ENCODE measurements at regions not wholly inside any gene's neighbourhood (a gene's known extent, or its start where the extent isn't known, plus 50 kb on each side); places are given as distances from the start of the nearest gene placed in this dataset.

DNA sequence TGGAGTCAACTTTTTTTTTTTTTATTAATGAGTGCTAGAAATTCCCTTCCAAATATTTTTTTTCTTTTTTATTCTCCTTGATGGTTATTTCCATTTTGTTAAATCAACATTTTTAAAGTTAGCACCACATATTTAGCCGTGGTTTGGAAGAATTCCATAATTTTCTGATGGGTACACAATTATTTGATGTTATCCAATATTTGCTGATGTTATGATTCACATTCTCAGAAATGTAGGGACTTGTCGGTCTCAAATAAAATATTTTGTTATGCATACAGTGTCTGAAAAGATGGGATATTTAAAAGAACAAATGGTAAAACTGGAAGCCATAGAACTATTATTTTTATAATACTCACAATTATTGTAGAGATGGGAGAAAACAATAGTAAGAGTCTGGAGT lies 911.5 kb upstream of the GBE1 start:
- no peak for ATAC-seq (ENCODE audit: insufficient number of reproducible peaks, low FRiP score, low read depth)

DNA sequence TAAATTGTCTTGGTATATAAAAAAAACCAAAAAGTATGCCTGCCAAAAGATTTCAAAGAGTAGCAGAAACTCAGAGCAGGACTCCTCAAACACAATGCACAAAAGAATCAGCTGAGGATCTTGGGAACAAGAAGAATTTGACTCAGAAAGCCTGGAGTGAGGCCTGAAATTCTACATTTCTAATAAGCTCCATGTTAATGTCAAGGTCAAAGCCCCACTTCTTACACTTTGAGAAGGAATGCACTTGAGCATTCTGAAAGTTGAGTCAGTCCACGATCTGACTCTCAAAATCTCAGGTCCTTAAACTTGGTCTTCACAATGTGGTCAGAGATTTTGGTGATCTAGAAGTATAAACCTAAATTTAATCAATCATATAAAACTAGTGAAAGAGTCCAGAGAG lies 910.0 kb upstream of the GBE1 start:
- no peak for ATAC-seq (ENCODE audit: insufficient number of reproducible peaks, low FRiP score, low read depth)
- no peaks in the 10 kb centered on the region for H3K27me3 ChIP-seq (replicated peaks; ENCODE audit: insufficient read depth)
- H3K4me1 ChIP-seq (ENCODE audit: control insufficient read depth in 1 of 2, low read depth in 2 of 2): no peaks in the 10 kb centered on the region

More for the DNA sequence above, 911.5 kb upstream of the GBE1 start:
- DNase-seq (ENCODE audit: low spot score): no peak
- TF ChIP-seq, protein P1, sequence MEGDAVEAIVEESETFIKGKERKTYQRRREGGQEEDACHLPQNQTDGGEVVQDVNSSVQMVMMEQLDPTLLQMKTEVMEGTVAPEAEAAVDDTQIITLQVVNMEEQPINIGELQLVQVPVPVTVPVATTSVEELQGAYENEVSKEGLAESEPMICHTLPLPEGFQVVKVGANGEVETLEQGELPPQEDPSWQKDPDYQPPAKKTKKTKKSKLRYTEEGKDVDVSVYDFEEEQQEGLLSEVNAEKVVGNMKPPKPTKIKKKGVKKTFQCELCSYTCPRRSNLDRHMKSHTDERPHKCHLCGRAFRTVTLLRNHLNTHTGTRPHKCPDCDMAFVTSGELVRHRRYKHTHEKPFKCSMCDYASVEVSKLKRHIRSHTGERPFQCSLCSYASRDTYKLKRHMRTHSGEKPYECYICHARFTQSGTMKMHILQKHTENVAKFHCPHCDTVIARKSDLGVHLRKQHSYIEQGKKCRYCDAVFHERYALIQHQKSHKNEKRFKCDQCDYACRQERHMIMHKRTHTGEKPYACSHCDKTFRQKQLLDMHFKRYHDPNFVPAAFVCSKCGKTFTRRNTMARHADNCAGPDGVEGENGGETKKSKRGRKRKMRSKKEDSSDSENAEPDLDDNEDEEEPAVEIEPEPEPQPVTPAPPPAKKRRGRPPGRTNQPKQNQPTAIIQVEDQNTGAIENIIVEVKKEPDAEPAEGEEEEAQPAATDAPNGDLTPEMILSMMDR (IDR thresholded peaks at IDR 0.05): no peak
- Histone ChIP-seq H3K27me3 (replicated peaks; ENCODE audit: insufficient read depth) (no peaks in the 10 kb centered on the region), H3K4me1 (ENCODE audit: control insufficient read depth in 1 of 2, low read depth in 2 of 2) (no peaks in the 10 kb centered on the region), H3K27ac (no peak overlapping the region), H3K36me3 (no peaks in the 10 kb centered on the region), H3K4me3 (no peak overlapping the region), H3K9me3 (no peaks in the 10 kb centered on the region)

DNA sequence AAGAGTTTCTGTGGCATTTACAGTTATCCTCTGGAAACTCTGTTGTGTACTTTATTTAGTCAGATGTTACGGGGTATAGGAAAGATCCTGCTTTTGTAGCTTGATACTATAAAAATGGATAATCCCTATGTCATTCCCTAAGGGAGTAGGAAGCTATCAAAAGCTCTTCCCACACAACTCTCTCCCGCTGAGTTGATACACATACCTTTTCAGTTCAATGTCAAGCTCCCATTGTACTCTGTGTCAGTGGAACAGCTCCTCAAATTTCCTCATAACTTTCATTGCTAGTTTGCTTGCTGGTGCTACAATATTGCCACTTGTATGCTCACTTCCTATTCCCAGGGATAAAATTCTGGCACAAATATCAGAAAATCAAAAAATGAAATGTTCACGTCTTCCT lies 893.3 kb upstream of the GBE1 start:
- Histone ChIP-seq H3K27me3 (replicated peaks; ENCODE audit: insufficient read depth) (no peaks in the 10 kb centered on the region), H3K36me3 (no peaks in the 10 kb centered on the region), H3K9me3 (no peaks in the 10 kb centered on the region), H3K4me3 (no peak overlapping the region), H3K27ac (no peak overlapping the region), H3K4me1 (ENCODE audit: control insufficient read depth in 1 of 2, low read depth in 2 of 2) (no peaks in the 10 kb centered on the region)
- TF ChIP-seq, protein P1 (IDR thresholded peaks at IDR 0.05): no peak
- ATAC-seq (ENCODE audit: insufficient number of reproducible peaks, low FRiP score, low read depth): no peak
- no peak for DNase-seq (ENCODE audit: low spot score)

More for the DNA sequence above, 910.0 kb upstream of the GBE1 start:
- TF ChIP-seq, protein P1 (IDR thresholded peaks at IDR 0.05): no peak
- no peak for DNase-seq (ENCODE audit: low spot score)
- no peak overlapping the region for H3K27ac ChIP-seq
- no peak overlapping the region for H3K4me3 ChIP-seq
- no peaks in the 10 kb centered on the region for H3K9me3 ChIP-seq
- H3K36me3 ChIP-seq: no peaks in the 10 kb centered on the region

DNA sequence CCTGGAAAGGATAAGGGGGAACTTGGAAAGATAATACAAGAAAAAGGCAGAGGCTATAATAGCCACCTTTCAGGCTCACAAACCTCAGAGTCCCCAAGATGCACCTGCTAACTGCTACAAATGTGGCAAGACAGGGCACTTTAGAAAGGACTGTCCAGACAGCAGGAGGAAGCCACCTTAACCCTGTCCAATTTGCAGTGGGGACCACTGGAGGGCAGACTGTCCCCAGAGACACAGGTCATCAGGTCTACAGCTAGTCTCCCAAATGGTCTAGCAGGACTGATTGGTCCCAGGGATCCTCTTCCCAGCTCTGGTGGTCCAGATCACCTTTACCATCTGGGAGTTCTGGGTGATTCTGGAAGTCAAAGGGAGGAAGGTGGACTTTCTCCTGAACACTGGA lies 882.5 kb upstream of the GBE1 start:
- TF ChIP-seq, protein P1 (IDR thresholded peaks at IDR 0.05): no peak
- Histone ChIP-seq H3K4me3 (no peak overlapping the region), H3K9me3 (no peaks in the 10 kb centered on the region), H3K36me3 (no peaks in the 10 kb centered on the region), H3K4me1 (ENCODE audit: control insufficient read depth in 1 of 2, low read depth in 2 of 2) (no peaks in the 10 kb centered on the region), H3K27ac (no peak overlapping the region), H3K27me3 (replicated peaks; ENCODE audit: insufficient read depth) (no peaks in the 10 kb centered on the region)
- no peak for DNase-seq (ENCODE audit: low spot score)
- no peak for ATAC-seq (ENCODE audit: insufficient number of reproducible peaks, low FRiP score, low read depth)

DNA sequence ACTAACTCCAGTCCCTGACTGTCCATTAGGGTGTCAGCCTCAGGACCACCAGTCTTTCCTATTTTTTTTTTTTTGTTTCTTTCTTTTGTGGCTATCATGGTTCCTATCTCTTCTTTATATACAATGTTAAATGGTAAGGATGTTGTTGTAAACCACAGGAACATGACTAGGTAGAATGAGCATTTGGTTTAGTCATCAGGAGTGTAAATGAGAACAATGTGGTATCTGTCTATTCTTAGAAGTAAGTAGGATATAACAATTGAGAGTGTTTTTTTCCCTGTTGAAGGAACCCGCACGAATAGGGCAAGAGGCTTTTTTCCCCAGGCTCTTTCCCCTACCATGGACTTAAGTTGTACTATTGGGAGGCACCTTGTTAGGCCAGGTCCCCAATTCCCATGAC lies 880.3 kb upstream of the GBE1 start:
- Histone ChIP-seq H3K27me3 (replicated peaks; ENCODE audit: insufficient read depth) (no peaks in the 10 kb centered on the region), H3K36me3 (no peaks in the 10 kb centered on the region), H3K4me1 (ENCODE audit: control insufficient read depth in 1 of 2, low read depth in 2 of 2) (no peaks in the 10 kb centered on the region), H3K9me3 (no peaks in the 10 kb centered on the region), H3K27ac (no peak overlapping the region), H3K4me3 (no peak overlapping the region)
- DNase-seq (ENCODE audit: low spot score) (no peak), ATAC-seq (ENCODE audit: insufficient number of reproducible peaks, low FRiP score, low read depth) (no peak)
- TF ChIP-seq, protein P1 (IDR thresholded peaks at IDR 0.05): no peak

Data from thoracic aorta (tissue), 2 donors.